Fibroblast of gingiva (primary cell): ENCODE measurements at regions not wholly inside any gene's neighbourhood (a gene's known extent, or its start where the extent isn't known, plus 50 kb on each side); places are given as distances from the start of the nearest gene placed in this dataset.

Source experiments
- DNase-seq: peaks from one replicate; pipeline ENCODE4 v3.0.0-alpha.2; 2011; ENCODE audit warnings: low read depth

DNA sequence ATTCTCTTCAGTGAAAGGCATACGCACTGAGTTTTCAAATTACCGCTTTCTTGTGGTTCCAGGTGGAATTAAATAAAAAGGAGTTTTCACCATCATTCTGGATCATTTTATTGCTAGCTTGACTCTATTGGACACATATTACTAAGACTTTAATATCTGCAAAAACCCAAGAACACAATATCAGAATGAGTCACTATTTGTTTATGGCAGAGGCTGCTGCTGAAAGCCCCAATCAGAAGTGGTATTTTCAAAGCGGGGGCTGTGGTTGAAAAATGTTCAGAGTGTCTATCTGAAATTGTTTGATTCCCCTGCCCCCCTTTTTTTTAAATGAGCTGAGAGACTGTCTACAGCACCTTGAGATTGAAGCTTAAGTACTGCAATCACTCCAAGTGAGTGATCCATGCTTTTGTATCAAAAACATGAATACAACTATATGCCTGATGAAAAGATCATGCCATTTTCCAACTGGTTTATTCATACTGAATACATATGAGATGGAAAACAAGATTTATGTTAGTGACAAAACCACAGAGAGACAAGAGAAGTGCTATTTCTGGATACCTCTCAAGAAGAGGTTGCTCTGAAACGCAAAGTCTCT is 376.4 kb downstream of the HTR7 start:
- DNase-seq, result no peak

DNA sequence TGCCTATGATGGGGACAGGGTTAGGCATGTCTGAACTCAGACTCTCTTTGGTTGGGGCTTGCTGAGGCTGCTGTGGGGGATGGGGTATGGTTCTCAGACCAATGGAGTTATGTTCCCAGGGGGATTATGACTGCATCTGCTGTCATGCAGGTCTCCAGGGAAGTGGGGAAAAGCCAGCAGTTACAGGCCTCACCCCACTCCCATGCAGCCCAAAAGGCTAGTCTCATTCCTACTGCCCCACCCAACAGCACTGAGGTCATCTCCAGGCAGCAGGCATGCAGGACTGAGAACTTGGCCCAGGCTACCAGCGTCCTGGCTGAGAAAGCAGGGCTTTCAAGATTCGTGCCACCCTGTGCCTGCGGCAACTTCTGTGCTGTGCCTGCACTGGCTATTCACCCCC is 373.3 kb downstream of the HTR7 start:
- DNase-seq, result no peak

DNA sequence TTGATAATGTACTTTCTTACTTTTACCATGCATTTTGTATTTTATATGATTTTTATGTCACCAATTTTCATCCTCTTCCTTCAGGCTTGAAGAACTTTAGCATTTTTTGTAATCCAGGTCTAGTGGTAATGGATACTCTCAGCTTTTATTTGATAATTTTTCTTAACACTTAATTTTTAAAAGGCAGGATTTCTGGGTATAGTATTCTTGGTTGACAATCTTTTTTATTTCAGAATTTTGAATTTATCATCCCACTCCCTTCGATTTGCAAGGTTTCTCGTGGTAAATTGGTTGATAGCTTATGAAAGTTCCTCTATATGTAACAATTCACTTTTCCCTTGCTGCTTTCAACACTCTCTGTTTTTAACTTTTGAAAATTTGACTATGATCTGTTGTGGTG is 363.7 kb downstream of the HTR7 start:
- DNase-seq, result no peak

DNA sequence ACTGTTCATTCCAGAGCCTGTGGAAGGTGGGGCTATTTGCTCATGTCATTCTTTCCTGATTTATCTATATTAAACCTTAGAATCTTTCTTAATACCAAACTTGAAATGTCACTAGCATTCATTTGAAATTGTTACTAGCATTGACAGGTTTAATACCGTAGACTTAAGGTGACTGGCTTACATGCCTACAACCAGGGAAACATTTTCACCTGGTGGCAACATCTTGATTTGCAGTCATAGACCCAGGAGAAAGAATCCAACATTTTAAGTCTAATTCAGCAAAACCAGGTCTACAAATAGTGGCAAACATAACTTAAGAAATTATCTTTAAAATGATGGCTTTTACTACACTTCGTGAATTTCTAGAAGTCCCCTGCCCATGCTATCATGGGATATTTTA is 353.7 kb downstream of the HTR7 start:
- no peak for DNase-seq

DNA sequence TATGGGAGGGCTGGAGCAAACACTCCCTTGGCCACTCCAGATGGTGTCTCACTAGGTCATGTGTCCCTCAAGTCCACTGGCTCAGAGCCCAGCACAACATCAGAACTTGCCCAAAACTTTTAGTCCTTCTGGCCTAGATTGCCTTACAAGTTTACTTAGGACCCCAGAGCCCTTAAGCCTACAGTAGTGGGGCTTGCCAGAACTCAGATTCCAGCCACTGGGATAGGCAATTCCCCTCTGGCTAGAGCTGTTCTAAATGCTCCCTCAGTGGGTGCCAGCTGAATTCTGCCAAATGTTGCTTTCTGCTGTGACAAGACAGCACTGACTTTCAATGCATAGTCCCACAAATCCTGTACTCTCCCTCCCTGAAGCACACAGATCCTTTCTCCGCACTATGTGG is 331.1 kb downstream of the HTR7 start:
- no peak for DNase-seq

DNA sequence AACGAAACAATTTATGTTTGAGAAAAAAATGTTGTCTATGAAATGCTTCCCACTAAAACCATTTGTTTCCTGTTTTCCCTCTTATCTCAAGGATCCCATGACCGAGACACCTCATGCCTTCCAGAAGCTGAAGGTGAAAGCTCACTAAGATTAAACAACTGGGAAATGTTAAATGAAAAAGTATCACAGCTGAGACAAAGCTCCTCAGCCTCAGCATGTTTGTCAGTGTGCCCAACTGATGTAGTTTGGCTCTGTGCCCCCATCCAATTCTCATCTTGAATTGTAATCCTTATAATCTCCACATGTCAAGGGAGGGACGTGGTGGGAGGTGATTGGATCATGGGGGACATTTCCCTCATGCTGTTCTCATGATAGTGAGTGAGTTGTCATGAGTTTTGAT is 327.3 kb downstream of the HTR7 start:
- DNase-seq, result no peak

DNA sequence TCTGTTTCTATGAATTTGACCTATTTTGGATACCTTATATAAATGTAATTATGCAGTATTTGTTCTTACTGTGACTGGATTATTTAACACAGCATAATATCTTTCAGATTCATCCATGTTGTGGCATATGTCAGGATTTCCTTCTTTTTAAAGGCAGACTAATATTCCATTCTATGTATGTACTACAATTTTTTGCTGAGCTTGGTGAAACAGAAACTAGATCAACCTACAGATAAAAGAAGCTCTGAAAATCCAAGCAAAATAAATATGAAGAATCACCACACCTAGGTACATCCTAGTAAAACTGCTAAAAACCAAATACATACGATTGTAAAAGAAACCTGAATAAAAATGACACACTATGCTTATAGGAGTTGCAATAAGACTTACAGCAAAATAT is 300.5 kb downstream of the HTR7 start:
- DNase-seq, result no peak

DNA sequence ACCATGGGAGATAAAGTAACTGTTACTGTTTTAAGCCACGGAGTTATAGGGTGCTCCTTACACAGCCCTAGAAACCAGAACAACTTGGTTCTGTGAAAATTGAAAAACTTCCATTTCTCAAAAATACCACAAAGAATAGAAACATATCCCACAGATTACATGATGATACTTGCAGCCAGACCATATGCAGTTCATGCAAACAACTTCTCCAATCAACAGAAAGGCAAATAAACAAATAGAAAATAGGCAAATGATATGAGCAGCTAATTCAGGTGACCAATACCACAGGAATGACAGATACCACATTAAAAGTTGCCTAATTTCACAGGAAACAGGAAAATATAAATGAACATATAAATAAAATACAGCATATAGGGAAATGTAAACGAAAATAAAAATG is 297.5 kb downstream of the HTR7 start:
- no peak for DNase-seq

DNA sequence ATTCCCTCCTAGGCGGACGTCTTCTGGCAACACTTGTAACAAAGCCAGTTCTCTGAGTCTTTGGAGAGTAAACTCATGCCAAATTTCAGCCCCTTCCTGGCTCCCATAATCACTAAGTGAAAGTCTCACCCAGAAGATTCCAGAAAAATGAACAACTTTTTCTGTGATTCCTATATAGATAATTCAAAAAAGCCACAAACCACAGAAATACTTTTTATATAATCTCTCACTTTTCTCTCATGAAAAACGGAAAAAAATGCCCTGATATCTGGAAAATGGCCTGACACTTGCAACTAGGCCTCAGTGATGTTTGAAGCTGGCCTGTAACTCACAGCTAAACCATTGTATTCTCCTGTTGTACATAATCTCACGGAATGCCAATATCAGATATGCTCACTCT is 296.2 kb downstream of the HTR7 start:
- DNase-seq, result no peak

DNA sequence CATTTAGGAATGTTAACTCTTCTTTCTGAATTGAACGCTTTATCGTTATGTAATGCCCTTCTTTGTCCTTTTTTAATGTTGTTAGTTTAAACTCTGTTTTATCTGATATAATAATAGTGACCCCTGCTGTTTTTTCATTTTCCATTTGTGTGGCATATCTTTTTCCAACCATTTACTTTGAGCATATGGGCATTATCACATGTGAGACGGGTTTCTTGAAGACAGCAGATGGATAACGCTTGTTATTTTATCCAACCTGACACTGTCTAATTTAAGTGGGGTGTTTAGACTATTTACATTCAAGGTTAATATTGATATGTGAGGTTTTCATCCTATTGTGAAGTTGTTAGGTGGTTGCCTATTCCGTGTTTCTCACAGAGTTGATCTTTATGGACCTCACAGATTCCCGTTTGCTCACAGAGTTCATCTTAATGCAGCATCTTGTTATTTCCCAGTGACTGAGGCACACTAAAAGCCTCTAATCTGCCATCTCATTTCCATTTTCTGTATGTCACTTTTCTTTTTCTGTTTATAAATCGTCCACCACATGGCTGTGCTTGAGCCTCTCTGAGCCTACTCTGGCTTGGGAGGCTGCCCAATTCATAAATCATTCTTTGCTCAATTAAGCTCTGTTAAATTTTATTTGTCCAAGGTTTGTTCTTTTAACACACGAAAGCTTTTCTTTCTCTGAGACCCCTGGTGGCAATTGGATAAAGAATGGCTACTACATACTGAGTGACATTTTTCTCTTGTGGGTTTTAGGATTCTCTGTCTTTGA is 286.2 kb downstream of the HTR7 start:
- no peak for DNase-seq

DNA sequence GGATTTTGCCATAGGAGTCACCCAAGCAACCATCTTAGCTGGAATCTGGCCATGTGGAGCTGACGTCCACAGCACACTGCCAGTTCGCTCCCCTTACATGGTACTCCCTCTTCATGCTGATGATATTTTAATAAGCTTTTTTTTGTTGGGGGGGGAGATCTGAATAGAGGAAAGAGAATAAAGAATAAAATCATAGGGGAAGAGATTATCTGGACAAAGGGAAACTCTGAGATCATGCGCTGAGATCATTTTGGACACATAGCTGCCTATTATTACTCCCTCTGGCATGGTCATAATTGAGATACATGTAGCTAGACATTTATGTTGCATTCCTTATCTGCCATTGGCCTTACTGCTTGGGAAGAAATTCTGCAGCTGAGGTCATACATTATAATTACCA is 282.7 kb downstream of the HTR7 start:
- no peak for DNase-seq

DNA sequence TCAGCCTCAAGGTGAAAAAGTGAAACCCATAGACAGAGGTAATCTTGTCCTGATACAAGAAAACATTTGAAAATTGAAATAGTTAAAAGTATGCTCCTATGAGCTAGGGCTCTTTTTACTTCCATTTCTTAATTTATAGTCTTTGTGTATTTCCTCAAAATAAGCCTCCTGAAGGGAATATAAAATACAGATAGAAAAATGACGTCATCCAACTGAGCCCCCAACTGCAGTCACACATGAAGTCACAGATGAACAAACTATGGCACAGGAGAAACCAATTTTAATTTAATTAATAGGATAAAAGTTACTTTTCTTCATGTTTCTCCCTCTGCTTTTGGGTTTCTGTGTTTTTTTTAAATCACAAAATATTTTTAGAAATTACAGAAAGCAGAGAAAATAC is 280.3 kb downstream of the HTR7 start:
- no peak for DNase-seq

DNA sequence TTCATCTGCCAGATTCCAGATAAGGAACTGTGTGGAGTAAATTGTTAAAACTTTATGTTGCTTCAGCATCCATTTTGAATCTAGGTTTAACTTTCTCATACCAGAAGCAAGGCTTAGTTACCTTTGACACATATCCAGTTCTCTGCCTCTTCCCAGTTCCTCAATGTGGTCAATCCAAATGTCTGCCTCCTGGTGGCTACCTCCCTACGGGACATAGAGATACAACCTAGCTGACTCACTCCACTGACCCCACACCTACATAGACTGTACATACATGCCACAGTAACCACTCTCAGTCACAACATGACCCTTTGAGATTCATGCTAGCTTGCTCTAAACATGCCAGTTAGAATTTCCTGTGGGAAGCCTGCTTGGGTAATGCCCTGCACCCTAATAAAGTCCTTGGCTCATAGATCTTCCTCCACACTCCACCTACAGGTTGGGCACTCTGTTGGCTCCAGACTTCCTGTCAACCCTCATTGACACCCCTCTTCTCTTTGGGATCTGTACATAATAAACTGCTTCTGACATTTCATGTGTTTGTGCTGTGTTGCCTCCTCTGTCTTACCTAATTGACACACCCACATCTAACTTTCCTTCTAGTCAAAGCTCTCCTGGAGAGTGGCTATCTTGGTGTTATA is 278.1 kb downstream of the HTR7 start:
- no peak for DNase-seq

DNA sequence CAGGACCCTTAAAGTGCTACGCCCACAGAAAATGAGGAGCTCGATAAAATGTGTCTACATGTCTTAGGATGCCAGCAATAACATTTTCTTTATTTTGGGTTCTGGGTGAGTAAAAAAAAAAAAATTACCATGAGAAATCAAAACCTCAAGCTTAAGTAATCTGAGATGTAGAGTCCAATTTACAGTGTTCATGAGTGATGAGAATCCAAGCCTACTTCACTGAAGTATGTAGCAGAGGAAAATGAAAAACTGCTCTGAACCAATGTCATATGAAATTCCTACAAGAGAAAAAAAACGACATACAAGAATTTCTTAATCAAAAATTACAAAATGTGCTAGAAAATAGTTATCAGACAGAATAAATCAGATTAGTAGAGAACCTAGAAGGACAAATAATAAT is 274.4 kb downstream of the HTR7 start:
- no peak for DNase-seq

DNA sequence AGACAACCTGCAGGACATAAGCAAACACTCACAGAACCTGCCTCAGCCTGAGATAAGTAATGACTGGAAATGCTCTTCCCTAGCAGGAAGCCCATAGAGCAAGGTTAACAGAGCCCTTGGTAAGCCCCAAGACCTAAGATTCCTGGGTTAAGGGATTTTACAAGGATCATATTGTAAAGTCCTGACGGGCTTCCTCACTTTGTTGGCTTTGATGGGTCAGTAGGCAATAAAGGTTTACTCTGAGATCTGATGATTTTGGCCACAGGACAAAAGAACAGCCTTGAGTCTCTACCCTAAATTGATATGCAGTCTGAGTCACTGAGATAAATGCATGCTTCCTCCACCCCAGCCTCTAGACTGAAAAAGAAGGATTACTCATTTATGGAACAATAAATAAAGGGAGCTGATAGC is 270.8 kb downstream of the HTR7 start:
- no peak for DNase-seq

DNA sequence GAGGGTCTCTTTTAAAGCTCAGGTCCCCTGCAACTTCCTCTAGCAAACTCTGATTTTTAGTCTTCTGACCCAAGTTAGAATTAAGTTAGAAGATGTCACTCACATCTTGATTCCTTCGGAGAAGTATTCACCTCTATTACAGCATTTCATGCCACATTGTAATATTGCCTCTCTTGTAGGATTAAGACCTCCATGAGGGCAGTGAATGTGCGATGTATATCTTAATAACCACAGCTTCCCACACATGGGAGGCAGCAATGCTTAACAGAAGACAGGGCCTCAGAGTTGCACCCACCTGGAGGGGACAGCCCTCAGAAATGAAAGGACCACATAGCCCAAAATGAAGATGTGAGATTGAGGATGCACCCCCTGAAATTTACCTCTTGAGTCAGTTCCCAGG is 270.3 kb downstream of the HTR7 start:
- DNase-seq, result no peak

DNA sequence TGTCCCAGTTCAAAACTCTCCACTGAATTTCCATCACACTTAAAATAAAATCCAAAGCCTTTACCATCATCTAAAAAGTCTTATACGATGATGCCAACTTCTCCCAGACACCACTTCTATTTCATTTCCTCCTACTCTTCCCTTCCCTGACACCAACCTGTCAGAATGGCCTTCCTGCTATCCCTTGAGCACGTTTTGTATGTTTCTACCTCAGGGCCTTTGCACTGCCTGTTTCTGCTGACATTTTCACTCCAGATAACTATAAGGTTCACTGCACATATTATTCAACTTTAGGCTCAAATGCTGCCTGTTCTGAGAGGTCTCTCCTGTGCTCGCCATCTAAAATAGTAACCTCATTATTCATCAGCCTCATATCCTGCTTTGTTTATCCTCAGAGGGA is 269.6 kb downstream of the HTR7 start:
- DNase-seq, result no peak

DNA sequence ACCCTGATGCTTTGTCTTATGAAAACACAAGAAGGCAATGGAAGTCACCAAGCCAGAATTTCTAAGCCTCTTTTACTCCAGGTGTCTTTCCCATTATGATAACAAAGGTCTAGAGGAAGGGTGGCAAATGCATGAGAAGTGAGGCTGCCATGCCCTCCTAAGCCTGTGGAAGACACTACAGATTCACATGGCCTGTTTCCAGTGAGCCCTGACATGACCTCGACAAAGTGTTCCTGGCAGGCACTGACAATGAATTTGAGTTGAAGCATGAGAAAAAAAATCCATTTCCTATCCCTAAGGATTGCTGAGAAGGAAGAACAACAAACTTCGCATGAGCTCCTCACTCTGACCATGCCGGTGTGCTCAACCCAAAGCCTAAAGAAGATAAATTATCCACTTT is 268.0 kb downstream of the HTR7 start:
- no peak for DNase-seq

DNA sequence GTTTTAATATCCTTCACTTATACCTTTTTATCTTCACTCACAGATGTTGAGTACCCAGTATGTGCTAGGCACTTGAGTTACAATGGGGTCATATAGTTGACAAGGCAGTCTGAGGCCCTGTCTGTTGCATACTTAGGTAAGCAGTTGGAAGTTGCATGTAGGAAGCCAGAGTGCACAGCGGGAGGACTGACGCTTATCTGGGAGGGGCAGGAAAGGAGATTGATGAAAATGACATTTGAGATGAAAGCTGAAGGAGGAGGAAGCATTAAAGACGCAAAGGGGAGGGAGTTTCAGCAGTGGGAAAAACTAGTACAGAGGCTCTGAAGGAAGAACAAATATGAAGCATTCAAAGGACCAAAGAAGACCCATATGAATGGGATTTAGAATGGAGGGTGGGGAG is 266.2 kb downstream of the HTR7 start:
- no peak for DNase-seq

DNA sequence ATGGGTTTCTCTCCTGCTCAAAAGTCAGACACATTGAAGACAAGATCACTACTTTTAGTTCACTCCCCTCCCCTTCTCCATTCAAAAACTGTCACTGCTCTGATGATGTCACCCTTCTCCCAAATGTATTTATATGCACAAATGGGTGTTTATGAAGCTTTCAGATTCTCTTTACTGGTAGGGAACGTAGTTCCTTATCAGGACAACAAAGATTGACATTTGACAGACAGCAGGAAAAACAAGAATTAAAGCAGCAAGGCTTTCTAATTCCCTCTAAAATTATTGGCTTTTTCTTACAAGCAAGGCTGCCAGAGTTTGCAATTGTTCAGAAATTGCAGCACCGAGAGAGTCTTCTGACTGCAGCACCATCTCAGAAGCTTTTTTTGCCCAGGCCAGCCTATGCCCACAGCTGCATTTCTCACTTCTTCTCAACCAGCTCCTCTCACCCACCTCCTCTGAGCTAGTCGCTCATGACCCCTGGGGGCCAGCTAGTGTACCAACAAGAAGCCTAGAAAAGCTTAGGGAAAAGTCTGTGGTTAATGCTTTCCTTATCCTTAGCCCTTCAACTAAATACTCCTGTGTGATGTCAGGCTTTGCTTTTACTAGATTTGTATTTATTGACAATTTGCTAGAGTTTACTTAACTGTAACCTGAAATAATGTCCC is 265.1 kb downstream of the HTR7 start:
- no peak for DNase-seq

DNA sequence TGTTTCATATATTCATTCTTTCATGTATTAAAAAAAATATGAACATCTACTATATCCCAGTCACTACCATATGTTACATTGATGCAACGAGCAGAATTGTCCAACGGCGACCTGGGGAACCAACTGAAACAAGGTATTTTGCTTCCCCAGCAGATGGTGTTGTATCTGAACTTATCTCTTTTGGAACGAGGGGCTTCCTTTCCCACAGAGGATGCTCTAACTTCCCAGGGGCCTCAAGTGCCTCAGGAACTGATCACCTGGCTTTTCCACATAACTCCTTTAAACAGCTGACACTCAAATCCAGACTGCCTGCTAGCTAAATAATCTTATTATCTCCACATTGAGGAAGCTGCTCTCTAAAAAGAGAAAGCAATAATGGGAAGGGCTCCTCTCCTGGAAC is 259.3 kb downstream of the HTR7 start:
- DNase-seq, result no peak

DNA sequence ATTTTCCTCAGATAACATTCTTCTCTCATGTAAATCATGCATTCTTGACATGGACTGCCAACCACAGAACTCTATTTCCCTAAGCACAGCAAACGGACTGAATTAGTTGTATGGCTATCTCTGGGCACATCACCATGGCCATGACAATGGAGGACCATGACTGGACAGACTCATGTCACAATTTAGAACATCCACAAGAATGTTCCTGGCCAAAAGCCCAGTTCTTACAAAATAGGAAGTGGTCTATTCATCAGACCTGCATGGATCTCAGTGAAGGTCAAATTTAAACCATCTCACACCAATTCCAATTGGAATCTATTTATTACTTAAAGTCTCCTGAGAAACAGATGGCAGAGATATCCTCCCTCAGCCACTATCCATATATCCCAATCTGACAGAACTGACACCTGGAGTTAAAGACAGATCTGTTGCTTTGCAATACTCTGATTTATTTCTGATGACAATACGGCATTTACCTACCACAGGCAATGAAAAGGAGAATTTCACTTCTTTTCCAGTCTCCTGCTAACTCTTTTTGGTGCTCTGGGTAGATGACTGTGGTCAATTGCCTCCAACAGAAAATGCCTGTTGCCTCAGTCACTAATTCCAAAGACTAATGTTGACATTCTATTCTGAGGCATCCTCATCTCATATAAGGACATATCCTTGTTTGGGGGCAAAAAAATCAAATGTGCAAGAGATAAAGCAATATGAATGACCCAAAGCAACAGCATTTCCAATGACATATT is 254.8 kb downstream of the HTR7 start:
- DNase-seq, result peak; percentile 33
